ENCODE measurements at regions not wholly inside any gene's neighbourhood (a gene's known extent, or its start where the extent isn't known, plus 50 kb on each side); places are given as distances from the start of the nearest gene placed in this dataset.

- intact Hi-C loops (cut with micrococcal nuclease): no loop called here
- BruUV-seq (replicated peaks): no TSS peak
- POLR2A ChIA-PET: no interaction called here
- H3K27ac ChIP-seq (ENCODE audit: insufficient read depth, low read depth, low read length): no peak overlapping the region
- FAIRE-seq (no peak), DNase-seq (ENCODE audit: low read depth, low spot score) (no peak)
- H3K4me2 ChIP-seq (ENCODE audit: insufficient read depth, low read length): no peak overlapping the region
- no peaks in the 10 kb centered on the region for H3K9me3 ChIP-seq (replicated peaks; ENCODE audit: control insufficient read depth, insufficient read depth, low read length)
- H3K9ac ChIP-seq (replicated peaks; ENCODE audit: extremely low read depth, insufficient read depth, low read length): no peak overlapping the region
- no peaks in the 10 kb centered on the region for H3K36me3 ChIP-seq (ENCODE audit: control insufficient read depth in 2 of 2, extremely low read depth in 1 of 2, insufficient read depth in 2 of 2, low read length in 2 of 2)
- dilution Hi-C loops (cut with MboI; ENCODE audit: extremely low pct_ligation_motif_present, low sequenced_read_pairs): no loop called here
- CTCF ChIA-PET: no interaction called here
- no peaks in the 10 kb centered on the region for H3K79me2 ChIP-seq (ENCODE audit: control insufficient read depth, insufficient read depth, low read length)
- no peak overlapping the region for H3K4me3 ChIP-seq (replicated peaks in 1 of 3; ENCODE audit: insufficient read depth in 1 of 3, low read depth in 1 of 3, low read length in 3 of 3)
- H2AFZ ChIP-seq (ENCODE audit: low read depth, low read length): no peak overlapping the region
- no peaks in the 10 kb centered on the region for H4K20me1 ChIP-seq (replicated peaks; ENCODE audit: control insufficient read depth, extremely low read depth, insufficient read depth, low read length)
- no peaks in the 10 kb centered on the region for H3K4me1 ChIP-seq (ENCODE audit: control insufficient read depth, extremely low read depth, insufficient read depth, low read length)
- TF ChIP-seq FOS (IDR thresholded peaks at IDR 0.05; ENCODE audit: borderline replicate concordance, insufficient read depth, low read length): no peak
- no peak for TF ChIP-seq CTCF (IDR thresholded peaks at IDR 0.05; ENCODE audit: extremely low read depth in 1 of 2, insufficient read depth in 1 of 2, low read depth in 1 of 2, low read length in 2 of 2)
- TF ChIP-seq POLR2A (IDR thresholded peaks at IDR 0.05; ENCODE audit: low read depth, low read length): no peak
- TF ChIP-seq MYC (IDR thresholded peaks at IDR 0.05; ENCODE audit: low read depth, low read length): no peak
- TF ChIP-seq EZH2 (IDR thresholded peaks at IDR 0.05; ENCODE audit: borderline replicate concordance, low read depth, low read length, severe bottlenecking): no peak
- no peak for TF ChIP-seq MAX (IDR thresholded peaks at IDR 0.05; ENCODE audit: insufficient read depth, insufficient read length)
- TF ChIP-seq GATA2 (IDR thresholded peaks at IDR 0.05; ENCODE audit: insufficient read depth, insufficient read length, low read depth, low read length): no peak
- no peak for TF ChIP-seq POLR2AphosphoS5 (IDR thresholded peaks at IDR 0.05; ENCODE audit: insufficient read depth, low read depth, low read length)
- TF ChIP-seq JUN (IDR thresholded peaks at IDR 0.05; ENCODE audit: borderline replicate concordance, insufficient read depth, insufficient read length, low read depth): no peak
- no peaks in the 10 kb centered on the region for H3K27me3 ChIP-seq (ENCODE audit: control insufficient read depth in 2 of 2, insufficient read depth in 2 of 2, low read length in 2 of 2)
- H3K9me1 ChIP-seq (replicated peaks; ENCODE audit: control insufficient read depth, extremely low read depth, insufficient read depth, low read length): no peaks in the 10 kb centered on the region
Measured at GRCh38 chr14:85041618-85042017, 488.3 kb upstream of the FLRT2 start.
